NCI-H2029 treated with DMSO at 0.1 percent for 48 hours (cell line): ENCODE measurements at regions not wholly inside any gene's neighbourhood (a gene's known extent, or its start where the extent isn't known, plus 50 kb on each side); places are given as distances from the start of the nearest gene placed in this dataset.

Experiments used
- DNase-seq: peaks from one replicate; lab custom pipeline; 2025; lab: John Stamatoyannopoulos, UW

- no peak for DNase-seq
Measured at GRCh38 chr11:108994887-108995286, 330.0 kb downstream of the DDX10 start.

- DNase-seq: no peak
Measured at GRCh38 chr11:108997826-108998225, 333.0 kb downstream of the DDX10 start.

GRCh38 chr11:109000531-109000930 lies 335.7 kb downstream of the DDX10 start:
- DNase-seq: peak; percentile 68

DNA sequence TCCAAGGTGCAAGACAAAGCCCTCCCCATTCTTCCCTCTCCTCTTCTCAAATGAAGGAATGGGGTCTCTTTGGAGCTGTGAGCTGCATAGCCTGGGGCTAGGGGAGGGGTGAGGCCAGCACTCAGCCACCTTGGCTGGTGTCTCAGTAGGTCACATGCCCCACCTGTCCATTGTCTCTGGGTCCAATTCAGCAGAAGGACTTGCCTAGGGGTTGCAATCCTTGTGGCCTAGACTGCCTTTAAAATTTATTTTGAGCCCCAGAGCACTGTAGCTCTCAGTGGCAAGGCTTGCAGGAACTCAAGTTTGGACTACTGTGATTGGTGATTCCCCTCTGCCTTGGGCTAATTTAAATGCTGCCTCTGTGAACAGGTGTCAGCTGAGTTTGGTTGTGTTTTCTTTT lies 336.7 kb downstream of the DDX10 start:
- no peak for DNase-seq

DNA sequence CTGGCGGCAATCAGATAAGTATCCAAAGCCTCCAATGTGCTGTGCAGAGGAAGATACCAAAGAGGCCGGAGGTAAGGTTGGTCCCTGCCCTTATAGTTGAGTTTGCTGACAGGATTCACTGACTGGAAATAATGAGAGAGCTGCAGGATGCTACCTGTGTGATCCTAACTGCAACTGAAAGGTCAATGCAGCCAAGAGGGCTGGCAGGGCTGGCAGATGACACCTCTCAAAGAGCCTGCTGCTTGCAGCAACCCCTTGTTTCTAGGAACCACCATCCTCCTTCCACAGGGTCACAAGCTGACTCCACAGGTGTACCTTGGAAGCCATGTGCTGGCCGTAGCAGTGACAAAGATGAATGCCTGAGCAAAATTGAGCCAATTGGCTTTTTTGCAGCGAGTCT lies 348.1 kb downstream of the DDX10 start:
- no peak for DNase-seq

DNA sequence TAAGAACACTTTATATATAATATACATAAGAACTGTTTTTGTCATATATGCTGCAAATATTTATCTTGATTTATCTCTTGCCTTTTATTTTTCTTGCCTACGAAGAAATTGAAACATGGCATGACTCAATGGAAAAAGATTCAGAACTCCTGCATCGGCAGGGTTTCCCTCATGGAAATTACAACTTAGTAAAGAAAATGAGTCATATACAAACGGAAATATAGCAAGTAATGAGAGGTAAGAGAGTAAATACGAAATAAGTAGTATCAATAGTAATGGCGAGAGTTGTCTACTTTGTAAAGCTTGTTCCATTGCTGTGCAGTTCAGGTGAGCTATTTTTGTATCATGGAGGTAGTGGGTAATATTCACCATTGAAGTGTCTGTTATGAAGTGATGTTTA lies 350.4 kb downstream of the DDX10 start:
- no peak for DNase-seq

GRCh38 chr11:109016724-109017123 lies 351.9 kb downstream of the DDX10 start:
- no peak for DNase-seq

GRCh38 chr11:109017489-109017888 lies 352.6 kb downstream of the DDX10 start:
- DNase-seq: no peak

DNA sequence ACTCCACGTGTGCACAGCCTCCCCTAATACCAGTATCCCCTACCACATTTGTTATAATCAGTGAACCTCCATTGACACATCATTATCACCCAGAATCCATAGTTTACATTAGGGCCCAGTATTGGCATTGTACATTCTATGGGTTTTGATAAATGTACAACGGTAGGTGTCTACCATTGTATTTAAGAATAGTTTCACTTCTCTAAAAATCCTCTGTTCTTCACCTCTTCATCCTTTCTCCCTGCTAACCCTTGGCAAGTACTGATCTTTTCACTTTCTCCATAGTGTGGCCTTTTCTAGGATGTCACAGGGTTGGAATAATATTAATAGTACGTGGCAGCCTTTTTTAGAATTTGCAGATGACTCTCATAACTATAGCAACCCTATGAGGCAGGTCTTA lies 353.8 kb downstream of the DDX10 start:
- no peak for DNase-seq

- no peak for DNase-seq
Measured at GRCh38 chr11:109019342-109019936, 354.6 kb downstream of the DDX10 start.

GRCh38 chr11:109023036-109023435 lies 358.2 kb downstream of the DDX10 start:
- no peak for DNase-seq

DNA sequence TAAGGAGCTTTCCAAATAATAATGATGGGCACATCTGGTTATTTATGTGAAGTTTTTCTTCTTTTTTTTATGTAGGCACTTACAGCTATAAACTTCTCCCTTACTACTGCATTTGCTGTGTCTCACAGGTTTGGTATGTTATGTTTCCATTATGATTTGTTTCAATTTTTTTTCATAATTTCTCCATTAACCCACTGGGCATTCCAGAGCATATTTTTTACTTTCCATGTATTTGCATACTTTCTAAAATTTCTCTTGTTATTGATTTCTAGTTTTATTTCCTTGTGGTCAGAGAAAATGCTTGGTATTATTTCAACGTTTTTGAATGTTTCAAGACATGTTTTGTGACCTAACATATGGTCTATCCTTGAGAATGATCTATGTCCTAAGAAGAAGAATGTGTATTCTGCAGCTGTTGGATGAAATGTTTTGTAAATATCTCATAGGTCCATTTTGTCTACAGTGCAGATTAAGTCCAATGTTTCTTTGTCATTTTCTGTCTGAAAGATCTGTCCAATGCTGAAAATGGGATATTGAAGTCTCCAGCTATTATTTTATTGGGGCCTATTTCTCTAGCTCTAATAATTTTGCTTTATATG lies 362.1 kb downstream of the DDX10 start:
- DNase-seq: no peak

GRCh38 chr11:109027851-109028250 lies 363.0 kb downstream of the DDX10 start:
- no peak for DNase-seq

GRCh38 chr11:109029927-109030326 lies 365.1 kb downstream of the DDX10 start:
- DNase-seq: no peak

DNA sequence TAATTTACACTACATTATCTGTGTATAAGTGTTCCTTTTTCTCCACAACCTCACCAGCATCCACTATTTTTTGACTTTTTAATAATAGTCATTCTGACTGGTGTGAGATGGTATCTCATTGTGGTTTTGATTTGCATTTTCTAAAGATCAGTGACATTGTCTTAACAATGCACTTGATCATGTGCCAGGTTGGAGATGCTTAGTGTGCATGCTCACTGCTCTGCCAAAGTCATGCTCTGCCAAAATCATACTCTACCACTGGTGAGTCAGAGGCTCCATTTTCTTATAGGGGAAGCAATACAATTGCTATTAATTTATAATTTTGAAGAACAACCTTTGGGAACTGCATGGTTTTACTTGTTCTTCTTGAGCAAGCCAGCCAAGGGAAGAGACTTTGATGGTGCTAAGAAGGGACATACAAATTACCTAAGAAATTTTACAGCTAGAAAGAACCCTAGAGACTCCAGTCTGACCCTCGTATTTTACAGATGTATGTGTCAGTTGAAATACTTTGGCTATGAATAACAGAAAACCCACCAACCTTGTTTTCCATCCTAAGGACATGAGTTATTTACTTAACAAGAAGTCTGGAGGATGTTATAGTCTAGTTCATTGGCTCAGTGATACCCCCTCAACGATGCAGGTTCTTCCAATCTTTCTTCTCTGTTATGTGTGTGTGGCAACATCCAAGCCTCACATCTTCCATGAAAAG lies 368.9 kb downstream of the DDX10 start:
- DNase-seq: no peak

DNA sequence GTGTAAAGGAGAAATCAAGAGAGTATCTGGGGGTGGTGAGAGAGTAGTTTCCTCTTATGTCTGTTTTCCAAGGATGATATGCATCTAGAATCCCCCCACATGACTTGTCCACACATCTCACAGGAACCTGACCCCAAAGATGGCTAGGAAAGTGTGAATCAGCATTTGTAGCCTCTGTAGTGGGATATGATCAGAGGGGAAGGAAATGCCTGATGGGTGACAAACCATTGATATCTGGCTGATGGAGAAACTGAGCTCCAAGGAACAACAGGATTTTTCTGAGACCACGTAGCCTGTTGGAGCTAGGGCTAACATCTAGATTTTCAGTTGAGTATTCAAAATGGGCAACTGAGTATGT lies 369.4 kb downstream of the DDX10 start:
- DNase-seq: no peak

- no peak for DNase-seq
Measured at GRCh38 chr11:109035284-109035683, 370.4 kb downstream of the DDX10 start.

DNA sequence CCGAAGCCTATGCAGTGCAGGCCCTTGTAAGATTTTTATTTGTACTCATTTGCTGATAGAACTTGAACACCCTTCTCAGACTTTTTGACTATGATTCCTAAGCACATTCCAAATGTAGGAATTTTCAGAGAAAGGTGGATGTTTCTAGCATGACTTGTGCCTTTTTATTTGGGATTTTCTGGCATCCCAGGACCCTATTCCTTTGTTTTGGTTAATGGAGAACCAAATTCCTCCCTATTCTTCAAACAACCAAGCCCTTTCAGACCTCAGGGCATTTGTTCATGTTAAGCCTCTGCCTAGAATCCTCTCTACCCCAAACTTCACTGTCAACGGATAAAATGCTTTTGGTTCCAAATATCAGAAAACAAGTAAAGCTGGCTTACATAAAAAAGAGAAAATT lies 371.1 kb downstream of the DDX10 start:
- DNase-seq: no peak

GRCh38 chr11:109037856-109038780 lies 373.2 kb downstream of the DDX10 start:
- DNase-seq: no peak

DNA sequence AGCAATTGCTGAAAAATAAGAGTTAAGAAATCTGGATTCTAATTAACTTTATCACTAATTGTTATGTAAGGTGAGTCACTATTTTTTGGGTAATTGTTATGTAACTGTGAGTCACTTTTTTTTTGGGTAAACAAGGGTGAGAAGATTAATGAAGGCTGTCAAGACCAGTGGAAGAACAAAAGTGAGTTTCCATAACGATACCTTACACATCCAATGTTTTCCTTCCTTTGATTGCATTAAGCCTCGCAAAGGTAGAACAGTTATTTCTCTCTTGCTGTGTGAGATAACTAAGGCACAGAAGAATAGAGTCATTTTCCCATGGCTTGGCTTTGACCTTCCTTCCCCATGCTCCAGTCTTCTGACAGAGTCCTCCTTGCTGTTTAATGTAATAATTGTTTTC lies 374.7 kb downstream of the DDX10 start:
- no peak for DNase-seq

DNA sequence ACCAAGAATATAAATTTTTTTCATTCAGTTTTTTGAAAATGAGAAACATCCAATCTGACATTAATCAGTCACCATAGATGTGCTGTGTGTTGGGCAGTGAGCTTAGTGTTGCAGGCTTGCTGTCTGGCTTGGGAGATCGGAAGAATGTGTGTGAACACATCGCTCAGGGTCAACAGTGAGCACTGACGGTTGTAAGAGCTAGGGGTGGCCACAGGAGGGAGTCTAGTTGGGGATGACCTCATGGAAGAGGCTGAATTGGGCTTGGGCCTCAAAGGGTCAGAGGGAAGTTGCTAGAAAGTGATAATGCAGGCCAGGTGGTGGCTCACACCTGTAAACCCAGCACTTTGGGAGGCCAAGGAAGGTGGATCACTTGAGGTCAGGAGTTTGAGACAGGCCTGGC lies 375.4 kb downstream of the DDX10 start:
- no peak for DNase-seq

DNA sequence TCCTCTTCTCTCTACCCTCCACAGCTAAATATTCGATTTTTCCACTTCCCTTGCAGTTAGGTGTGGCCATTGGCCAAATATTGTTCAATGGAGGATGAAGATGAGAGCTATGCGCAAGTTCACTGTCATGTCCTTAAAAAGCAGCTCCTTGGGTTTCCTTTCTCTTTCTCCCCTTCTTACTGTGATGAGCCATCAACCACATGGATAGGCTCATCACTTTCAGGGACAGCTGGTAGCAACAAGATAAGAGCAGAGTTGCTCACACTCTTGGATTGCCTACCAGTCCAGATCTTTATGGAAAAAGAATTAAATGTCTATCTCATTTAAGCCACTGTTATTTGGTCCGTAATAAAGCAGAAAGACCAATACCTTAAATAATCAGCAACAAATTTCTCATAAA lies 377.0 kb downstream of the DDX10 start:
- DNase-seq: no peak

- no peak for DNase-seq
Measured at GRCh38 chr11:109043315-109043714, 378.4 kb downstream of the DDX10 start.
